Prostate gland (tissue), 2 donors: ENCODE measurements at regions not wholly inside any gene's neighbourhood (a gene's known extent, or its start where the extent isn't known, plus 50 kb on each side); places are given as distances from the start of the nearest gene placed in this dataset.

ENCODE experiments used
- CTCF ChIP-seq, 4 experiments: fragments of 200-600 bp in 2 of 4; fragments of 450-650 bp in 2 of 4; sonication (generic) in 2 of 4; IDR thresholded peaks; 1 replicate in 3 of 4; 2 replicates in 1 of 4; pipeline ENCODE4 v1.5.1; 2016 to 2019; ENCODE audit warnings: antibody characterized with exemption in 4 of 4, mild to moderate bottlenecking in 2 of 4, moderate library complexity in 2 of 4
- POLR2A ChIP-seq: fragments of 450-650 bp; IDR thresholded peaks from one replicate; pipeline ENCODE4 v1.6.1; 2016; ENCODE audit warnings: antibody characterized with exemption, mild to moderate bottlenecking
- POLR2AphosphoS5 ChIP-seq: sonication (generic); formaldehyde crosslinking; IDR thresholded peaks from one replicate; pipeline ENCODE4 v1.6.1; 2017; ENCODE audit warnings: antibody characterized with exemption

- no peak for TF ChIP-seq POLR2A
- no peak for TF ChIP-seq CTCF (IDR thresholded peaks at IDR 0.05)
- TF ChIP-seq POLR2AphosphoS5, result no peak
Measured at GRCh38 chr9:108722396-108722795, 133.4 kb downstream of the ACTL7B start.
